Right hindlimb (tissue), 1 donor: ENCODE measurements at regions not wholly inside any gene's neighbourhood (a gene's known extent, or its start where the extent isn't known, plus 50 kb on each side); places are given as distances from the start of the nearest gene placed in this dataset.

Experiments
- DNase-seq: peaks from one replicate; pipeline ENCODE4 v3.0.0-alpha.2; 2018

- DNase-seq: no peak
These were observed 123.8 kb upstream of the RET start for GRCh38 chr10:42952931-42953683.

DNA sequence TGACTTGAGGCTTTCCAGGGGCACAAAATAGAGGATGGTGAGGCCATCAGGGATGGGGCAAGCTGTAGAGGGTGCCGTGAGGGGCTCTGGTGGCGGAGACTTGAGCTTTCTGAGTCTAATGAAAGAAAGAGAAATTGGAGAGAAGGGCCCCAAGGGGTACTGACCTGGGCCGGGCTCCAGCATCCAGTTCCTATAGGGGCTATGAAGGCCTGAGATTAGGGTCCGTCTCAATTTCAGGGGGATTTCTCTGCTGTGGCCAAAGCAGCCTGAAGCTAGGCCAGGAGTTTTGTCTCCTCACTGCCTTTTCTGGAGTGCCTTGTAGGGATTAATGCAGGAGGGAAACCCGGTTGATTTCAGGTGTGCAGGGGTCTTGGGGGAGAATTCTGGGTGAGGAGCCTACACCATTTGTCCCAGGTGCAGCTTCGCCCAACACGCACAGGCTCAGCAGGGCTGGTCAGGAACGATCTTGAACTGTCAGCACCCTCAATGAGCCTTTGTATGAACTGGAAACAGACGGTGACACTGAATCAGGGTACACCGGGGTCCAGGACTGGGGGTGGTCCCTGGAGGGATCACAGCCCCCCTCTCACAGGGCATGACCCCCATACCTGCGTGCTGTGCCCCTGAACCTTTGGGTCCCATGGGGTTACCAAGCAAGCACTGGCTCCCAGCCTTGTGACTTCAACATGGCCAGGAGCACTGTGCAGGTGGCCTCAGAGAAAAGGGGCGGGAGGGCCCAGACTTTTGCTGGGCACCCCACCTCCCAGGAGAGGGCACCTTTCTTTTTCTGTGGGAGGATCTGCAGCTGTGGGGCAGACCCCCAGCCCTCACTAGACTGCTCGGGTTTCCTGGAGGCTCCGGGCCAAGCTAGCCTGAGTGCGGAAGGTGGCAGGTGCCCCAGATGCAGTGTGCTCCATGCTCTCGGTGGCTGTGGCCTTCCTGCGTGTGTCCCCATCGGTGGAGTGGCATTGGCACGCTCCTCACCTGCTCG lies 122.9 kb upstream of the RET start:
- no peak for DNase-seq

DNA sequence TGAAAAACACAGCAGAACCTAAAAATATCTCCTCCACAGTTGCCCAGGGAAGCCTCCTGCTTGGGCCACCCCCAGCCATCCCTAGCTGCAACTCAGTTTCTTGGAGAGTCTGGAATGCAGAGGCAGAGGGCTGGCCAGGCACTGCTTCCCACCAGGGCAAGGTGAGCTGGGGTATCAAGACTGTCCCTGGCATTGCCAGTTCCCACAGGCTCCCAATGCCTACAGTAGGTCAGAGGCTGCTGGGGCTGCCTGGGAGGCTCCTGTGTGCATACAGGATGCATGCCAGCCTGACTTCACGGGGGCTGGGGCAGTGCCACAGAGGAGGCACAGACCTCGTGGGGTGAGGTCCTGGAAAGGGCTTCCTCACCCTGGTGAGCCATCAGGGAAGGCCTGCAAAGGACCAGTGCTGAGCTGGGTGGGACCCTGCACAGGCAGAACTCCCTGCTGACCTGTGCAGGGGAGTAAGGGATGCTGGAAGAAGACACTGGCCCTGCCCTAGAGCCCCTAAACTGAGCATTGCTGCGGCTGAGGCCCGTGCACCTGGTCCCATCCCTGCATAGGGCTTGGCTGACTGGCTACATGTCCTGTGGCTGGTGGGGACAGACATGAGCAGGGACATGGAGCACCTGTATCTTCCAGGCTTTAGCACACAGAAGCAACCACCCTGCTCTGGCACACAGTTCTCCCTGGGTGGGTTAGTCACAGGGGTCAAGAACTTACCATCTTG lies 121.9 kb upstream of the RET start:
- no peak for DNase-seq

GRCh38 chr10:42955493-42955889 lies 121.4 kb upstream of the RET start:
- DNase-seq: no peak

DNA sequence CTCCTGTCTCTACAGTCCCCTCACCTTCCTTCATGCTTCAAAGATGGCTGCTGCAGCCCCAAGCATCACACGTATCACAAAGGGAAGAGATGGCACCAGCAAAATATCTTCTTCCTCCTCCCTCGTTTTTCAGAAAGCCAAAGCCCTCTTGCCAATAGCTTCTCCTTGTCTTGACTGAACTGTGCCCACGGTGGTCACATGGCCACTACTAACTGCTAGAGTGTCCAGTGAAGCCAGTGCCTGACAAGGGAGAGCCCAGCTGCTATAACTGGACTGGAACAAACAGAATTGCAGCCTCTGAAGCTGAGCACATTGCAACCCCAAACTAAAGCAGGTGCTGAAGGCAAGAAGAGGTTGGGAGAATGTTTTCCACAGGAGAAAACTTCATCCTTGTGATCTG lies 120.8 kb upstream of the RET start:
- no peak for DNase-seq

- DNase-seq: no peak
These were observed 118.6 kb upstream of the RET start for GRCh38 chr10:42958142-42958868.

DNA sequence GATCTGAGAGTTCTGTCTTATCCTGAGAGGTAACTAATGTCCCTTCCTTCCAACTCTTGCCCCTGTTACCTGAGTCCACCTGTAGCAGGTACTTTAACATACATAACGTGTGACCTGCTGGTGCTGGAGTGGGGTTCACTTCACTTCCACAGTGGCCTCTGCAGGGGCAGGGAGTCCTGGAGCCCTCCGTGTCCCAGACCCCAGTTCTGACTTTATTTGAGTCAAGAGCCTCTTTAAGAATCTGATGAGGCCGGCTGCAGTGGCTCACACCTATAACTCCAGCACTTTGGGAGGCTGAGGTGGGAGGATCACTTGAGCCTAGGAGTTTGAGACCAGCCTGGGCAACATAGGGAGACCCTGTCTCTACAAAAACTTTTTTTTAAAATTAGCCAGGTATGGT lies 117.0 kb upstream of the RET start:
- no peak for DNase-seq

DNA sequence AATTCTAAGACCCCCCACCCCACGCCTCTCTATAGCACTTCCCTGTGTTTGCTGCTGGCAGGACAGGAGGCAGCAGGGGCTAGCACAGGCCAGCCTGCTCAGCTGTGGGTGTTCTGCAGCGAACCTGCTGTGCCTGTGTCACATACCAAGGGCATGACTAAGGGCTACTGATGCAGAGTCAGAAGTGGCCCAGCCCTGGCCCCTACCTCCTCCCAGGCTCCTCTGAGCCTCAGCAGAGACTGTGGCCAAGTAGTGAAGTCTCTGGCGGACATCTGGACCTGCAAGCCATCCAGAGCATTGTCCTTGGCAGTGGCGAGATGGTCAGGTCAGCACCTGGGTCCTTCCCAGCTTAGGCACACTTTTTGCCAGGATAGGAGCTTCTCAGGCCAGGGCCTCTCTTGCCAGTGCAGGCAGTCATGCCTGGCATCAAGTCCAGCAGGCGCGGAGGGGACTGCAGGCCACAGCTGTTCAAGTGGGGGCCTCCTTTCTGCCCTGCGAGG lies 116.3 kb upstream of the RET start:
- DNase-seq: peak; percentile 59

DNA sequence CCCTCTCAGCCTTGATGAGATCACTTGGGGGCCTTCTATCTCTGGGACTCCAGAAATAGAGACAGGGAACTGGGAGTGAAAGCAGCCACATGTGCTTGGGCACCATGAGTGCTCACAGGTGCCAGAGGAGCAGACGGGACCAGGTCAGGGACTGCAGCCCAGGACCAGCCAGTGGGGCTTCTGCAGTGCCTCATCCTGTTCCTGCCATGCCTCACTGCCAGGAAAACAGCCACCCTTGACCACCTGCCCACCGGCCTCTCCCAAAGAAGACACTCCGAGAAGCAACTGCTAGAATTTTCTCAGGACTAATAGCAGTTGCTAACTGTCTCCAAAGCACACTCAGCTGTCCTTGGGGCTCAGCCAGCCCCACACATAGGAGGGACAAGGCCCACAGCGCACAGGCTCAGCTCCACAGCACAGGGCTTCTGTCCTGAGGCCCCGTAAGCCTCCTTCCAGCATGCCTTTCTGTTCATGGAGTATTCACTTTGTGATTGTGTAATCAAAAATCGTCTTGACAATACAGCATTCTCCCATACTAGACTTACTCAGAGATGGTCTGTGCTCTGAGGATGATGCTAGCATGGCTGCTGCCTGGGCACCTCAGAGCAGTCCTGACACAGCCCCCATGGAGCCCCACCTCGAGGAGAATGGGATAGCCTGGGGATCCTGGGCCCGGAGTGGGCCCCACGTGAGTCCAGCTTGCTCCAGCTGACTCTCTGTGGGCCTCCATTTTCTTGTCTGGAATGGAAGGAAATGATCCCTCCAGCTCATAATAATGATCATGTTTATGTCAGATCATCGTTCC lies 115.7 kb upstream of the RET start:
- peak; percentile 62 for DNase-seq

DNA sequence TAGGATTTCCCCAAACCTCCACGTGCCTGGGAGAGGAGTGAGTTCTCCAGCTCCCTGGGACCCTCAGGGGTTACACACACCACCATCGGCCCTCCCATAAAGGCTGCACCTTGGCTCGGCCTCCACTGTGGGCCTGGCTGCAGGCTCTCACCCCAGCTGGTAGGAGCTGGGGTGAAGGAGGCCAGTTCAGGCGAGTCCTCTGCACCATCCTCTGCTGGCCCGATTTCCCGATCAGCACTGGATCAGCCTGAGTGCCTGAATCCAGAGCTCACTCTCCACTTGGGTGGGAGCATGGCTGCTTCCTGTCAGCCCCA lies 115.1 kb upstream of the RET start:
- DNase-seq: no peak

GRCh38 chr10:42962110-42962901 lies 114.6 kb upstream of the RET start:
- DNase-seq: peak; percentile 71

DNA sequence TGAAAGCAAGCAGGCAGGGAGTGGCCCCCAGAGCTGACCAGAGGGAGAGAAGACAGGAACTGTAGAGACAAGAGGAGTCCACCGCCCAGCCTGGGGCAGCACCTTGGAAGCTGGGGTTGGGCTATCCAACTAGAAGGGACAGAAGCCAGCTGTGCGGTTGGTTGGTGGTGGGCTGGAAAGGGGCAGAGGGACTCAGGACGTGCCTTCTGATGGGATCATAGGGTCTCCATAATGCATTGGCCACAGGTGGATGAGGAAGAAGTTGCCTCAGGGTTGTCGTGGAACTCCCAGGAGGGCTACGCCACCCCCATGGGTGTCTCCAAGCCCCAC lies 114.0 kb upstream of the RET start:
- DNase-seq: no peak

DNA sequence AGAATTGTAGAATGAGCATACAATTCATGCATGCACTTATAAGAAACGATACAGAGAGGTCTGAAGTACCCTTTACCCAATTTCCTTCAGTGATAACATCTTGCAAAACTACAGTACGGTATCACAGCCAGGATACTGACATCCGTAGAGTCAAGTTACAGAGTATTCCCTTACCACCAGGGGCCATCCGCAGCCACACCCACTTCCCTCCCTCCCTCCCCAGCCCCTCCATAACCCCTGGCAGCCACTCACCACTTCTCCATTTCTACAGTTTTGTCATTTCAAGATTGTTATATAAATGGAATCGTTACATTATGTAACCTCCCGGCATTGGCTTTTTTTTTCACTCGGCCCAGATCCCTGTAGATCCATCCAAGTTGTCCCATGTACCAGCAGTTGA lies 113.6 kb upstream of the RET start:
- DNase-seq: no peak

DNA sequence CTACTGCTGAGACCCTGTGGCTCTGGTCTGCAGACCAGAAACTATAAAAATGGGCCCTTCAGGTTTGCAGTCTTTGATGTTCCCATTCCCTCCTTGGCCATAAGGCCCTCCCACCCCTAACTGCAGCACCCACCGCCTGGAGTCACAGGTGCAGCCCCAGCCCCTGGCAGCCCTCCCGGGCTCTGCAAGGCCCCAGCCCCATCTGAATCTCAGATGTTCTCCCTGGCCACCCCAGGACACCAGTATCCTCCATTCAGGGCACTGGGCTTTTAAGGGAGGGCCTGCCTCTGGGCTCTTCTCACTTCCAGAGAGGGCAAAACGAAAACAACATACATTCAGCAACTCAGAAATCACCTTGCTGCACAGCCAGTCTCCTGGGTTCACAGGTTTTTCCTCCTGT lies 107.7 kb upstream of the RET start:
- no peak for DNase-seq

DNA sequence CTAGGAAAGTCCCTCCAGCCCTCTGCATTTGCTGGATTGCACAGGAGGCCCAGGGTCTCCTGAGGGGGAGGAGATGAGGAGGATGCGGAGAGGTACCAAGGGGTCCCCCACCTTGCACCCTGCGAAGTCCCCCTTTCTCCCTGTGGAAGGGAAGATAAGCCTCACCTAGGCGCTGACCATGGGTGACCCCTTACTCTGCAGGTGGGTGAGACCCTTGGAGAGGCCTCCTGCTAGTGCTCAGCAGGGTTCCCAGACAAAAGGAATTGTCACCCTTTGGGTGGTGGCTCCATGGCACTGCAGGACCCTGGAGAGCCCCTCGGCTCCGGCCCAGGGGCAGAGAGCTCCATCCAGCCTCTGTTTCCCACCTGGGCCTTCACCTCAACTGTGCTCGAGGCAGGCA lies 107.0 kb upstream of the RET start:
- DNase-seq: no peak

DNA sequence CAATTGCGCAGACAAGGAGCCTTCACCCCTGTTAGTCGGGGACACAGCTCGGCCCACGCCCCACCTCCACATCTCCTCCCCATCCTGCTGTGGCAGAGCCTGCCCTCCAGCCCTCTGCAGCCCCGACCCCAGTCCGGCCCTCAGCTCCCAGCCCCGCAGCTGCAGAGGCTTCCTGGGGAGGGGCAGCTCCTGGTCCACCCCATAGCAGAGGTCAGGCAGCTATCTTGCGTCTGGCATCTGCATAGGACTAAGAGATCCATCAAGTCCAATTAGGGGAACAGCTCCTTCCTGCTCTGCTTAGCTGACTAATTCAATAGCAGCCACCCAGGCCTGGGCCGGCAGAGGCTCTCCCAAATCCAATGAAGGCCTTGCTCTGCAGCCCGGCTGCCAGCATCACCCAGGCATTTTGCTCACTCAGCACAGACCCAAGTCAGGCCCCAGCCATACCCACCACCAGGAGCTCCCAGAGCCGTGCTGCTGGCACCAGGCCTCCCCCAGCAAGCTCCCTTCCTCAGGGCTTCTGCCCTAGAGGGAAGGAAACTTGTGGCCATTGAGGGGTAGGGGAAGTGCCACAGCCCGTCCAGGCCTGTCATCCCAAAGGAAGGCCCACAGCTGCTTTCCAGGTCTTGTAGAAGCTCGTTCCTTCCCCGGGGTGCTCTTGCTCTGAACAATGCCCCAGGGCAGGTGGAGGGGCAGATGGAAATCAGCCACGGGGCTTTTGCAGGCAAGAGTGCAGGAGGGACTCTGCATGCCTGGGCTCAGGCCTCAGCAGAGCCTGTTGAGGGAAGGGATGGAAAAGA lies 106.2 kb upstream of the RET start:
- peak; percentile 12 for DNase-seq

DNA sequence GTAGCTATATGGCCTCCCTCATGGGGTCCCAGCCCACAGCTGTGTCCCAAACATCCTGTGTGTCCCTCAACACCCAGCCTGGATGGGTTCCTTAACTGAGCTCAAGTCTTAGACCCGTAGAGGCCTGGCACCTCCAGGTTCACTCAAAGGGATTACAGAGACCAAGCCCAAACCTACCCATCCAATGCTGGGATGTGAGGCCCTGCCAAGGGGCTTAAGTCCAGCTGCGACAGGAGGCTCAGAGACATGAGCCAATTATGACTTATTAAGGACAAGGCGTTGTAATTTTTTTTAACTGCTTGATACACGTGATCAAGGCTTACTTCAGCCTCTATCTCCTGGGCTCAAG lies 105.6 kb upstream of the RET start:
- DNase-seq: no peak

DNA sequence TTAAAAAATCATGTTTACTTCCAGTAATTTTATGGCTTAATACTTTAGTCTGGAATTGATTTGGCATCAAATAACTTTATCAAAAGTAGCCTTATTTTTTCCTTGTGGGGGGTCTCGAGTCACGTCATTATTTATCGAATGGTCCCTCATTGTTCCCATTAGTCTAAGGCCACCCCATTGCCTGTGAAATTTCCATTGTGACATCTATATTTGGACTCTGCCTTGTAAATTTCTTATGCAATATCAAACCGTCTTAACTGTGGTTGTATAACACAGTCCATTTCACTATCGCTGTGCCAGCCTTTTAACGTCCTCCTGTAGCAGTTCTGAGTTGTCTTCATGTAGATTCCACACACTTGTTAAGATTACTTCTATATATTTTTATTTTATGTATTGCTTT lies 103.9 kb upstream of the RET start:
- no peak for DNase-seq

GRCh38 chr10:42973411-42973810 lies 103.5 kb upstream of the RET start:
- no peak for DNase-seq
